ENCODE measurements at regions not wholly inside any gene's neighbourhood (a gene's known extent, or its start where the extent isn't known, plus 50 kb on each side); places are given as distances from the start of the nearest gene placed in this dataset.
"Not testable (repeated sequence)": the region's sequence is repeated elsewhere in the genome, so short reads cannot be mapped to it uniquely, and the experiment has no call there.

GRCh38 chr3:104266219-104266618 lies 1100.5 kb upstream of the ALCAM start:
- not testable (repeated sequence) for TF ChIP-seq CTCF (IDR thresholded peaks at IDR 0.05; ENCODE audit: low read depth, low read length); MYC (IDR thresholded peaks at IDR 0.05; ENCODE audit: low read depth, low read length); POLR2A (IDR thresholded peaks at IDR 0.05; ENCODE audit: extremely low read depth, insufficient read length)

Data from NB4 (cell line).